DOHH2 (cell line): ENCODE measurements at regions not wholly inside any gene's neighbourhood (a gene's known extent, or its start where the extent isn't known, plus 50 kb on each side); places are given as distances from the start of the nearest gene placed in this dataset.

Experiments
- H3F3A ChIP-seq: fragments of 200-600 bp; sonication (generic), shearing (Covaris generic); 2 replicates; pipeline ENCODE4 v1.6.0; 2016; ENCODE audit warnings: antibody characterized with exemption, mild to moderate bottlenecking; ENCODE audit not compliant: control insufficient read depth, insufficient read depth
- H3K27ac ChIP-seq: fragments of 200-600 bp; sonication (generic); 2 replicates; pipeline ENCODE4 v1.5.1; 2014; ENCODE audit warnings: low read depth, mild to moderate bottlenecking, low read length, moderate library complexity
- H3K27me3 ChIP-seq: fragments of 200-600 bp; sonication (generic); 2 replicates; pipeline ENCODE4 v1.6.1; 2014; ENCODE audit warnings: mild to moderate bottlenecking, low read length, mixed read lengths; ENCODE audit not compliant: control insufficient read depth
- H3K36me3 ChIP-seq: fragments of 200-600 bp; sonication (generic); 2 replicates; pipeline ENCODE4 v1.6.1; 2014; ENCODE audit warnings: mild to moderate bottlenecking, low read length, moderate library complexity, mixed read lengths; ENCODE audit not compliant: control insufficient read depth
- H3K4me1 ChIP-seq: fragments of 200-600 bp; sonication (generic); 2 replicates; pipeline ENCODE4 v1.6.1; 2014; ENCODE audit warnings: mild to moderate bottlenecking, low read length, mixed read lengths; ENCODE audit not compliant: control insufficient read depth
- H3K4me2 ChIP-seq: fragments of 200-600 bp; sonication (generic); 2 replicates; pipeline ENCODE4 v1.6.0; 2014; ENCODE audit warnings: mild to moderate bottlenecking, low read length, moderate library complexity
- H3K4me3 ChIP-seq: fragments of 200-600 bp; sonication (generic); 2 replicates; pipeline ENCODE4 v1.5.1; 2014; ENCODE audit warnings: mild to moderate bottlenecking, low read length, mixed read lengths
- H3K79me2 ChIP-seq: fragments of 200-600 bp; sonication (generic); 2 replicates; pipeline ENCODE4 v1.6.1; 2014; ENCODE audit warnings: mild to moderate bottlenecking, low read length, mixed read lengths; ENCODE audit not compliant: control insufficient read depth
- H3K9me2 ChIP-seq: fragments of 200-600 bp; sonication (generic); replicated peaks from 2 replicates; pipeline ENCODE4 v1.6.1; 2014; ENCODE audit warnings: mild to moderate bottlenecking, low read length, mixed read lengths; ENCODE audit not compliant: control insufficient read depth
- H3K9me3 ChIP-seq: fragments of 200-600 bp; sonication (generic); 2 replicates; pipeline ENCODE4 v1.6.1; 2014; ENCODE audit warnings: antibody characterized with exemption, low read length, mixed read lengths; ENCODE audit not compliant: control insufficient read depth, insufficient read depth
- H4K20me1 ChIP-seq: fragments of 200-600 bp; sonication (generic); 2 replicates; pipeline ENCODE4 v1.6.0; 2014; ENCODE audit warnings: low read depth, mild to moderate bottlenecking, antibody characterized with exemption, low read length, moderate library complexity; ENCODE audit not compliant: control insufficient read depth, insufficient read depth
- EZH2phosphoT487 ChIP-seq: fragments of 200-600 bp; sonication (generic); IDR thresholded peaks from 2 replicates; pipeline ENCODE4 v1.6.1; 2017; ENCODE audit warnings: borderline replicate concordance, mild to moderate bottlenecking, antibody characterized with exemption, low read length, moderate library complexity, mixed read lengths
- TF ChIP-seq, protein P1 (sequence below): fragments of 200-600 bp; sonication (generic); IDR thresholded peaks from one replicate; pipeline ENCODE4 v1.5.1; 2014; ENCODE audit warnings: antibody characterized with exemption, mild to moderate bottlenecking, low read depth, low read length; ENCODE audit not compliant: poor library complexity, severe bottlenecking

- no peaks in the 10 kb centered on the region for H4K20me1 ChIP-seq
- no peaks in the 10 kb centered on the region for H3K36me3 ChIP-seq
- H3K4me2 ChIP-seq, result no peak overlapping the region
- H3F3A ChIP-seq, result no peaks in the 10 kb centered on the region
- H3K27me3 ChIP-seq, result no peaks in the 10 kb centered on the region
- H3K9me2 ChIP-seq, result no peaks in the 10 kb centered on the region
- H3K79me2 ChIP-seq, result no peaks in the 10 kb centered on the region
- no peaks in the 10 kb centered on the region for H3K4me1 ChIP-seq
- H3K27ac ChIP-seq, result no peak overlapping the region
- TF ChIP-seq, protein P1, sequence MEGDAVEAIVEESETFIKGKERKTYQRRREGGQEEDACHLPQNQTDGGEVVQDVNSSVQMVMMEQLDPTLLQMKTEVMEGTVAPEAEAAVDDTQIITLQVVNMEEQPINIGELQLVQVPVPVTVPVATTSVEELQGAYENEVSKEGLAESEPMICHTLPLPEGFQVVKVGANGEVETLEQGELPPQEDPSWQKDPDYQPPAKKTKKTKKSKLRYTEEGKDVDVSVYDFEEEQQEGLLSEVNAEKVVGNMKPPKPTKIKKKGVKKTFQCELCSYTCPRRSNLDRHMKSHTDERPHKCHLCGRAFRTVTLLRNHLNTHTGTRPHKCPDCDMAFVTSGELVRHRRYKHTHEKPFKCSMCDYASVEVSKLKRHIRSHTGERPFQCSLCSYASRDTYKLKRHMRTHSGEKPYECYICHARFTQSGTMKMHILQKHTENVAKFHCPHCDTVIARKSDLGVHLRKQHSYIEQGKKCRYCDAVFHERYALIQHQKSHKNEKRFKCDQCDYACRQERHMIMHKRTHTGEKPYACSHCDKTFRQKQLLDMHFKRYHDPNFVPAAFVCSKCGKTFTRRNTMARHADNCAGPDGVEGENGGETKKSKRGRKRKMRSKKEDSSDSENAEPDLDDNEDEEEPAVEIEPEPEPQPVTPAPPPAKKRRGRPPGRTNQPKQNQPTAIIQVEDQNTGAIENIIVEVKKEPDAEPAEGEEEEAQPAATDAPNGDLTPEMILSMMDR, result no peak
- no peak for TF ChIP-seq EZH2phosphoT487
- no peaks in the 10 kb centered on the region for H3K9me3 ChIP-seq
- H3K4me3 ChIP-seq, result no peak overlapping the region
These were observed 267.5 kb downstream of the NKX6-1 start for GRCh38 chr4:84231539-84232055.

GRCh38 chr4:84224522-84224921 is 274.6 kb downstream of the NKX6-1 start:
- Histone ChIP-seq H3K27me3 (no peaks in the 10 kb centered on the region), H3F3A (no peaks in the 10 kb centered on the region), H3K36me3 (no peaks in the 10 kb centered on the region), H3K9me3 (no peaks in the 10 kb centered on the region), H4K20me1 (no peaks in the 10 kb centered on the region), H3K4me1 (no peaks in the 10 kb centered on the region), H3K79me2 (no peaks in the 10 kb centered on the region), H3K9me2 (no peaks in the 10 kb centered on the region), H3K4me3 (no peak overlapping the region), H3K4me2 (no peak overlapping the region), H3K27ac (no peak overlapping the region)
- TF ChIP-seq EZH2phosphoT487, result no peak
- TF ChIP-seq, protein P1, result no peak

DNA sequence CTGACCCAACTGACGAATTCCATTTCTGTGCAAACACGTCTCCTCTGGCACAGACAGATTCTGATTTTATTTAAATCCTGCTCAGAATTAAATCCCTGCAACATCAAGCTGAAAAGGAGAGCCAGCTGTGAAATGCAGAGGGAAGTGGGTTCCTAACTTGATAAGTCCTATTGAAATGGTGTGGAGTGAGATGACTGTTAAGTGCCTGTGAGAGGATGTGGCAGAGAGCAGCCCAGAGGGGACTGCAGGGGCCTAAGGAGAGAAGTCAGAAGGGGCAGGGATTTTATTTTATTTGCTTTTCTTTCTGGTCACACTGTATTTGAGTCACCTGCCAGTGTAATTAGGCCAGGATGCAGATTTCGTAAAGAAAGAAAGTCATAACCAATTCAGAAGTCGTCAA is 277.4 kb downstream of the NKX6-1 start:
- H4K20me1 ChIP-seq, result no peaks in the 10 kb centered on the region
- TF ChIP-seq EZH2phosphoT487, result no peak
- TF ChIP-seq, protein P1, result no peak
- H3K4me2 ChIP-seq, result no peak overlapping the region
- no peaks in the 10 kb centered on the region for H3K4me1 ChIP-seq
- no peak overlapping the region for H3K4me3 ChIP-seq
- no peaks in the 10 kb centered on the region for H3F3A ChIP-seq
- no peaks in the 10 kb centered on the region for H3K9me3 ChIP-seq
- H3K27me3 ChIP-seq, result no peaks in the 10 kb centered on the region
- H3K9me2 ChIP-seq, result no peaks in the 10 kb centered on the region; the same call in 1 of the 2 replicates
- H3K79me2 ChIP-seq, result no peaks in the 10 kb centered on the region
- no peak overlapping the region for H3K27ac ChIP-seq
- H3K36me3 ChIP-seq, result no peaks in the 10 kb centered on the region

- no peaks in the 10 kb centered on the region for H3K36me3 ChIP-seq
- no peaks in the 10 kb centered on the region for H3K79me2 ChIP-seq
- no peaks in the 10 kb centered on the region; the same call in 1 of the 2 replicates for H3K9me2 ChIP-seq
- H3K4me2 ChIP-seq, result no peak overlapping the region
- no peak overlapping the region for H3K4me3 ChIP-seq
- no peaks in the 10 kb centered on the region for H3F3A ChIP-seq
- no peaks in the 10 kb centered on the region for H3K4me1 ChIP-seq
- H4K20me1 ChIP-seq, result no peaks in the 10 kb centered on the region
- no peaks in the 10 kb centered on the region for H3K9me3 ChIP-seq
- H3K27me3 ChIP-seq, result no peaks in the 10 kb centered on the region
- no peak for TF ChIP-seq EZH2phosphoT487
- TF ChIP-seq, protein P1, result no peak
- H3K27ac ChIP-seq, result no peak overlapping the region
These were observed 278.1 kb downstream of the NKX6-1 start for GRCh38 chr4:84220990-84221389.
